ENCODE measurements at regions not wholly inside any gene's neighbourhood (a gene's known extent, or its start where the extent isn't known, plus 50 kb on each side); places are given as distances from the start of the nearest gene placed in this dataset.

DNA sequence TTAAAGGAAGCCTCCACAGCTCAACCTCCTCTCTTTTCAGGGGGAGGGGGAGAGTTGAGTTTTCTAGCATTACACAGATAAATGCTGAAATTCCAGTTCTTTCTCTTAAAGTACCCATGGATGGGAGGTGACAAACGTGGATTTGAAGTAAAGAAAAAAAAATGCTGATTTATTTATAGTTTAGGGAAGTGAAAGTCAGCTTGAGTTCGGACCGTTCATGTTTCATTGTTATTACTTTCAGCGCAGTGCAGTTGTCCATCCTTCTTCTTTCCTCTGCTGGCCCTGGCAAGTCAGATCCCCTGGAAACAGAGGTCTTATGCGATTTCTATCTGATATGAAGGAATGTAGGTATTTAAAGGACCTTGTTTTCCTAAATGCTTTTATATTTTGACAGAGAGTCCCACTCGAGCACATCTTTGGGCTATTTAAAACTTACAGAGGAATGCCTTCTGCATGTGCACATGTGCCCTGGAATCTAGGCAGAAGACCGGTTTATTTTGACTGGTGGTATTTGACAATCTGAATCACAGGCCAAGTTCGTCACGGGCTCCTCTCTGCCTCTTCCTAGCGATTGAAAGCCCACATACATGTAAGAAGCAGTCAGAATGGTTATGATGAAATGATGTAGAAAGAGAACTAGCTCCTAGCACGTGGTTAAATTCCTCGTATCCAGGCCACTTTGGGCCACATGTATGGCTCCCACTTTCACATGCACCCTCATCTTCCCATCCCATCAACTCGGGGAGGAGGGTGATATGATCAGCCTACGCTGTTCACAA lies 385.2 kb upstream of the KLF4 start:
- 89% methylated on average over 14 of the region's 14 CpGs for WGBS (ENCODE audit: low lambda C conversion rate, missing lambda C conversion rate)
- Histone ChIP-seq H3K4me1 (ENCODE audit: insufficient read depth) (no peaks in the 10 kb centered on the region), H3K27ac (no peak overlapping the region), H2AFZ (no peak overlapping the region), H3K4me2 (no peak overlapping the region), H4K20me1 (ENCODE audit: insufficient read depth, poor library complexity, severe bottlenecking) (no peaks in the 10 kb centered on the region), H3K27me3 (no peaks in the 10 kb centered on the region), H3K36me3 (replicated peaks; ENCODE audit: insufficient read depth, low read depth) (no peaks in the 10 kb centered on the region), H3K4me3 (no peak overlapping the region), H3K79me2 (no peaks in the 10 kb centered on the region), H3K9me2 (replicated peaks; ENCODE audit: insufficient read depth) (no peaks in the 10 kb centered on the region), H3K9me3 (ENCODE audit: low read depth) (no peaks in the 10 kb centered on the region)
- no peak for DNase-seq (ENCODE audit: low spot score)
- TF ChIP-seq EZH2 (IDR thresholded peaks at IDR 0.05; ENCODE audit: borderline replicate concordance) = no peak
- TF ChIP-seq, protein P1, sequence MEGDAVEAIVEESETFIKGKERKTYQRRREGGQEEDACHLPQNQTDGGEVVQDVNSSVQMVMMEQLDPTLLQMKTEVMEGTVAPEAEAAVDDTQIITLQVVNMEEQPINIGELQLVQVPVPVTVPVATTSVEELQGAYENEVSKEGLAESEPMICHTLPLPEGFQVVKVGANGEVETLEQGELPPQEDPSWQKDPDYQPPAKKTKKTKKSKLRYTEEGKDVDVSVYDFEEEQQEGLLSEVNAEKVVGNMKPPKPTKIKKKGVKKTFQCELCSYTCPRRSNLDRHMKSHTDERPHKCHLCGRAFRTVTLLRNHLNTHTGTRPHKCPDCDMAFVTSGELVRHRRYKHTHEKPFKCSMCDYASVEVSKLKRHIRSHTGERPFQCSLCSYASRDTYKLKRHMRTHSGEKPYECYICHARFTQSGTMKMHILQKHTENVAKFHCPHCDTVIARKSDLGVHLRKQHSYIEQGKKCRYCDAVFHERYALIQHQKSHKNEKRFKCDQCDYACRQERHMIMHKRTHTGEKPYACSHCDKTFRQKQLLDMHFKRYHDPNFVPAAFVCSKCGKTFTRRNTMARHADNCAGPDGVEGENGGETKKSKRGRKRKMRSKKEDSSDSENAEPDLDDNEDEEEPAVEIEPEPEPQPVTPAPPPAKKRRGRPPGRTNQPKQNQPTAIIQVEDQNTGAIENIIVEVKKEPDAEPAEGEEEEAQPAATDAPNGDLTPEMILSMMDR (IDR thresholded peaks at IDR 0.05; ENCODE audit: poor library complexity) = no peak
- TF ChIP-seq EZH2phosphoT487 (IDR thresholded peaks at IDR 0.05; ENCODE audit: low read depth, severe bottlenecking, unreplicated experiment) = no peak

DNA sequence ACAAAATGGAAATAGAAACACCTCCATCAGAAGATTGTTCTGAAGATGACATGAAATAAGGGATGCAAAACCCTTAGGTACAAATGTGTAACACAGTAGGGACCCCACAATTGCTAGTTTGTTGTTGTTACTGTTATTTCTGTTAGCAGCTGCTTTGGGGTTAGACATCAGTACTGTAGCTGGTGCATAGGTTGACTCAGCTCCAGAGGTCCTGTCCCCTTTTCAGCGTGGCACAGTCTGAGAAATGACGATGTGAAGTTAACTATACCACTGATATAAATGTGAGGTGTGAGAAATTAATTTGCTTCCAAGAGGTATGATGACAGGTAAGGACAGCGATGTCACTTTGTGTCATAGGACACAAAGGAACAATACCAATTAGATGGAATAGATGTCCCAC lies 384.6 kb upstream of the KLF4 start:
- H3K9me2 ChIP-seq (replicated peaks; ENCODE audit: insufficient read depth) = no peaks in the 10 kb centered on the region
- H3K27ac ChIP-seq = no peak overlapping the region
- H3K4me1 ChIP-seq (ENCODE audit: insufficient read depth) = no peaks in the 10 kb centered on the region
- H3K4me3 ChIP-seq = no peak overlapping the region
- H3K4me2 ChIP-seq = no peak overlapping the region
- no peaks in the 10 kb centered on the region for H3K9me3 ChIP-seq (ENCODE audit: low read depth)
- no peak overlapping the region for H2AFZ ChIP-seq
- H4K20me1 ChIP-seq (ENCODE audit: insufficient read depth, poor library complexity, severe bottlenecking) = no peaks in the 10 kb centered on the region
- no peak for DNase-seq (ENCODE audit: low spot score)
- no peaks in the 10 kb centered on the region for H3K36me3 ChIP-seq (replicated peaks; ENCODE audit: insufficient read depth, low read depth)
- no peaks in the 10 kb centered on the region for H3K27me3 ChIP-seq
- TF ChIP-seq EZH2phosphoT487 (IDR thresholded peaks at IDR 0.05; ENCODE audit: low read depth, severe bottlenecking, unreplicated experiment) (no peak), EZH2 (IDR thresholded peaks at IDR 0.05; ENCODE audit: borderline replicate concordance) (no peak)
- TF ChIP-seq, protein P1 (IDR thresholded peaks at IDR 0.05; ENCODE audit: poor library complexity) = no peak
- H3K79me2 ChIP-seq = no peaks in the 10 kb centered on the region
- WGBS (ENCODE audit: low lambda C conversion rate, missing lambda C conversion rate) = 94% methylated on average over 3 of the region's 3 CpGs

DNA sequence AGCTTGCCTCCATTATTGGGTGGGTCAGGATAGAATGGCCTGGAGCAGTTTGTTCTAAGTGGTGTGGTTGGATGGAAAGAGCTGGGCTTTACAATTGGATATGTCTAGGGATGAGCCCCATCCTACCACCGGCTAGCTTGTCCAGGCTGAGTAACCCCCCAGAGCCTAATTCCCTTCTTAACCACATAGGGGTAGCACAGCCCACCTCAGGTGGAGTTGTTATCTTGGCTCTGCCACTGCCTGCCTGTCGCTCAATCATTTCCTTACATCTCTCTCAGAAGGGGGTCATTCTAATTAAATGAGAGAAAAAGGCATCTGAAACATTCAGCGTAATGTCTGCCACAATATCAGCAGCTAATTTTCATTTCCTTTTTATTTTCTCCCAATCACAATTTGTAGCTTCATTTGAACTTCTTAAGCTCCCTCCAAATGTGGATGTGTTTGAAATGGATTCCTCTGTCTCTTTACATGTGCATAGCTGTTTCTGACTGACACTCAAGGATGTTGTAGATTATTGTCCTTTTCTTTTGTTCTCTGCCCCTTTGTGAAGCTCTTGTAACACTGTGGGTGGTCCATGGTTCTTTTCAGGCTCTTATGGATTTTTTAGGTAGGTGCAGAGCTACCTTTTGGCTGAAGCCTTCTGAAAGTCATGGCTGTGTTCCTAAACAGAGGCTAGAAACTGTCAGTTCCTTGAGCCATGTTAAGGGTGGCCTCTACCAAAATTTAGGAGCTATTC lies 383.1 kb upstream of the KLF4 start:
- H3K4me2 ChIP-seq = no peak overlapping the region
- no peak overlapping the region for H3K4me3 ChIP-seq
- no peak overlapping the region for H3K27ac ChIP-seq
- H2AFZ ChIP-seq = no peak overlapping the region
- no peaks in the 10 kb centered on the region for H3K9me3 ChIP-seq (ENCODE audit: low read depth)
- TF ChIP-seq, protein P1 (IDR thresholded peaks at IDR 0.05; ENCODE audit: poor library complexity) = no peak
- no peak for TF ChIP-seq EZH2 (IDR thresholded peaks at IDR 0.05; ENCODE audit: borderline replicate concordance)
- TF ChIP-seq EZH2phosphoT487 (IDR thresholded peaks at IDR 0.05; ENCODE audit: low read depth, severe bottlenecking, unreplicated experiment) = no peak
- no peaks in the 10 kb centered on the region for H3K36me3 ChIP-seq (replicated peaks; ENCODE audit: insufficient read depth, low read depth)
- H4K20me1 ChIP-seq (ENCODE audit: insufficient read depth, poor library complexity, severe bottlenecking) = no peaks in the 10 kb centered on the region
- no peaks in the 10 kb centered on the region for H3K79me2 ChIP-seq
- WGBS (ENCODE audit: low lambda C conversion rate, missing lambda C conversion rate) = 81% methylated on average over 3 of the region's 3 CpGs
- no peak for DNase-seq (ENCODE audit: low spot score)
- H3K4me1 ChIP-seq (ENCODE audit: insufficient read depth) = no peaks in the 10 kb centered on the region
- H3K9me2 ChIP-seq (replicated peaks; ENCODE audit: insufficient read depth) = no peaks in the 10 kb centered on the region
- H3K27me3 ChIP-seq = no peaks in the 10 kb centered on the region
